HG02938 (cell line): ENCODE measurements at regions not wholly inside any gene's neighbourhood (a gene's known extent, or its start where the extent isn't known, plus 50 kb on each side); places are given as distances from the start of the nearest gene placed in this dataset.
"Not testable (repeated sequence)": the region's sequence is repeated elsewhere in the genome, so short reads cannot be mapped to it uniquely, and the experiment has no call there.

Source experiments
- ATAC-seq: cut with Tn5 transposase; IDR thresholded peaks from one replicate; pipeline ENCODE4 v1.9.1; 2021; ENCODE audit warnings: mild to moderate bottlenecking, moderate library complexity; ENCODE audit not compliant: unreplicated experiment

DNA sequence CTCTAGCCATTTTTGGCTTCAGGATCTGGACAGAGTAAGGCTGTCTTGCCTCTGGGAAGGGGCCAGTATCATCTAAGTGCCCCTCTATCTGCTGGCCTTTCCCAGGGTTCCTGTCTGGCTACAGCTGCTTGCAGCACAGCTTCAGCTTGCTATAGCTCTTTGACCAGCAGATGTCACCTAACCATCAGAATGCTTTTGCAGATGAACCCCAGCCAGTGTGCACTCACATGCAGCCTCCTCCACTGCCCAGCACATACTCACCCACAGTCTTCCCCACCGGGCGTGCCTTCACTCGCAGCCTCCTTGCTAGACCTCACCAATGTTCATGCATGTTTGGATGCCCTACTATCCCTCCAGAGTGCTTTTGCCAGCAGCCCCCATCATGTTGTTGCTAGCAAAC, 769.0 kb downstream of the BRINP3 start:
- no peak for ATAC-seq

GRCh38 chr1:189718147-189718795, 759.4 kb downstream of the BRINP3 start:
- not testable (repeated sequence) for ATAC-seq

DNA sequence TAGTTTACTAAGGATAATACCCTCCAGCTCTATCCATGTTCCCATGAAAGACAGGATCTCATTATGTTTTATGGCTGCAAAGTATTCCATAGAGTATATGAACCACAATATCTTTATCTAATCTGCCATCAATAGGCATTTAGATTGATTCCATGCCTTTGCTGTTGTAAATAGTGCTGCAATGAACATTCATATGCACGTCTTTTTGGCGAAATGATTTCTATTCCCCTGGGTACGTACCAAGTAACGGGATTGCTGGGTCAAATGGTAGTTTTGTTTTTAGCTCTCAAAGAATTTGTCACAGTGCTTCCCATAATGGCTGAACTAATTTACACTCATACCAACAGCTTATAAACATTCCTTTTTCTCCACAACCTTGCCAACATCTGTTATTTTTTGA, 750.9 kb downstream of the BRINP3 start:
- no peak for ATAC-seq

DNA sequence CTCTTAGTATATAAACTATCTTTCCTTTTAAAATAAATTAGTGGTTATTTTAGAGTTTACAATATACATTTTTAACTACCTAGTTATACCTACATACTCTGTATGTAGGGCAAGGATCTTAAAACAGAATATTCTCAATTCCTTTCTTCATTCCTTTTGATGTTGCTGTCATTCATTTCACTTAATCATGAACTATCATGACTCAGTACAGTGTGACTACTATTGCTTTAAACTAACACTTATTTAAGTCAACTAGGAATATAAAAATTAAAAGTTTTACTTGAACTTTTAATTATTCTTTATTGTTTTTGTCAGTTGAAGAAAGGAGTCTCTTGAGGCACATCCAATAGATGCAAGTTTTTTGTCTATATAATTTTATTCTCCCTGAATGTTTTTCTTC, 726.4 kb downstream of the BRINP3 start:
- no peak for ATAC-seq

- ATAC-seq = no peak
Measured at GRCh38 chr1:189752461-189752995, 725.1 kb downstream of the BRINP3 start.

DNA sequence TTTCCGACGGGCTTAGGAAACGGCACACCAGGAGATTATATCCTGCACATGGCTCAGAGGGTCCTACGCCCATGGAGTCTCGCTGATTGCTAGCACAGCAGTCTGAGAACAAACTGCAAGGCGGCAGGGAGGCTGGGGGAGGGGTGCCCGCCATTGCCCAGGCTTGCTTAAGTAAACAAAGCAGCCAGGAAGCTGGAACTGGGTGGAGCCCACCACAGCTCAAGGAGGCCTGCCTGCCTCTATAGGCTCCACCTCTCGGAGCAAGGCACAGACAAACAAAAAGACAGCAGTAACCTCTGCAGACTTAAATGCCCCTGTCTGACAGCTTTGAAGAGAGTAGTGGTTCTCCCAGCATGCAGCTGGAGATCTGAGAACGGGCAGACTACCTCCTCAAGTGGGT, 722.6 kb downstream of the BRINP3 start:
- ATAC-seq = not testable (repeated sequence)

GRCh38 chr1:189764391-189765320, 713.0 kb downstream of the BRINP3 start:
- no peak for ATAC-seq

- no peak for ATAC-seq
Measured at GRCh38 chr1:189769448-189769847, 708.2 kb downstream of the BRINP3 start.

DNA sequence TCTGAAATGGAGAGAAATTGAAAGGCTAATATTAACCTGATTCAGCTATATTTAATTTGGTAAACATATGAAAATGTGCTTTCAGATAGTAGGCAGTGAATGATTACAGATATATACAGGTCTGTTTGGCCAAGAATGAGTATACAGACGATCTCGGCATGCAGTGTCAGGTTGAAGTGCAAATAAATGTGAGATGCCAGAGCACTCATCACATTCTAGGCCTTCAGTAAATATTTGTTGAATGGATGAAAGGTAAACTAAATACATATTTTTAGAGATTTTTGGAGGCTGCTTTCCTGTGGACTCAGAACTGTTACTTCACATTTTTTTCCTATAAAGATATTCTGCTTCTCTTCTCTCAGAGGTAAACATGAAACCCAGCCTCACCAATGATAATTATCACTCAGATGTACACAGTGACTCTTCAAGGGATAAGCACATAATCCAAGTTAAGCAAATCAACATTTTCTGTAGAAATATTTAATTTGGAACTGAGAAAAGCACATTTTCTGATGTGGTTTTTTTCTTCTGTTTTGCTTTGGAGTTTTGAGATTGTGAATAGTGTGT, 702.9 kb downstream of the BRINP3 start:
- no peak for ATAC-seq

GRCh38 chr1:189775343-189775742, 702.3 kb downstream of the BRINP3 start:
- ATAC-seq = no peak

DNA sequence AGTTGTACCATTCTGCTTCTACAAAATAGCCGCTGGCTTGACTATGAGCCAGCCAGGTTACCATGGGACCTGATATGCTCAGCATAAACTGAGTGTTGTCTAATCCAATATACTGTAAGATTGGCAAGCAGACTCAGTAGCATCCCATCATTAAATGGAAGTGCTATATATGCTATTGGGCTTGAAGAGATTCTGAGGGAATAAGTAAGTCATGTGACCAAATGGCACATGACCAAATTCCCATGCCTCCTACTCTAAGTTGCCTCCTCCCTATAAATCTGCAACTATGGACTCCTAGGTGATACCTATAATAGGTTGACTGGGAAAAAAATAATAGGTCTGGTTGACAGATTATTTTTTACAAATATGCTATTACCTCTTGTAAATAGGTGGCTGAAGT, 698.6 kb downstream of the BRINP3 start:
- no peak for ATAC-seq

- no peak for ATAC-seq
Measured at GRCh38 chr1:189782295-189782694, 695.4 kb downstream of the BRINP3 start.

DNA sequence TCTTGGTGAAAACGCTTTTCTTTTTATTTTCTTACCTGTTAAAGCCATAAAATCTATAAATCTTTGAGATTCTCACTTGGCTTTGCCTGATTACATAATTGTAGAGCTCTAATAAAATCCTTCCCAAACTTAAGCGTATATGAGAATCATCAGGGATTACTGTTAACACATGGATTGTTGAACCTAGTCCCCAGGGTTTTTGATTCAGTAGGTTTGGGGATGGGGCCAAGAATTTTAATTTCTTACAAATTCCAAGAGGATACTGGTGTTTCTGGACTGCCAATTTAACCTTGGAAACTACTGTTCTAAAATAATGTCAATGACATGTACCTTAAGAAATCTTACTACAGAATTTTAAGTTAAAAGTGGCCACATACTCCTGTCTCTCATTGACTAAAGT, 694.2 kb downstream of the BRINP3 start:
- no peak for ATAC-seq

GRCh38 chr1:189786761-189787160, 690.9 kb downstream of the BRINP3 start:
- no peak for ATAC-seq

GRCh38 chr1:189787201-189787600, 690.5 kb downstream of the BRINP3 start:
- ATAC-seq = no peak

- ATAC-seq = no peak
Measured at GRCh38 chr1:189790335-189790734, 687.3 kb downstream of the BRINP3 start.

DNA sequence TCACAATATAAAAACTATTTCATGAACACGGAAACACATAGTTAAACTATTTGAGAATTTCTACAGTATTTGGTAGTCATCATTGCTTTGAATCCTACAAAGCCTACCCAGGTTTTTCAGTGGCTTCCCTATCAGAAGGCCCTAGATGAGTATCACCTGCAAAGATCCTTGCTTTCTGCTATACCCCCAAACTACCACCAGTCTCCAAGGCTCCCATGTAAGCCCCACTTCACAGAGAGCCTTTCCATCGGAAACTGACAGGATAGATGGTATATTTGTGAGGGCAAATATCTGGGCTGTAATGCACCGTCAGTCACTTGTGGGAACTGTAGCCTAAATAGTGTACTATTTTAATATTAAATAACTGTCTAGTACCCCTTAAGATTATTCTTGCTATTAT, 674.3 kb downstream of the BRINP3 start:
- no peak for ATAC-seq

GRCh38 chr1:189804352-189804751, 673.3 kb downstream of the BRINP3 start:
- no peak for ATAC-seq

DNA sequence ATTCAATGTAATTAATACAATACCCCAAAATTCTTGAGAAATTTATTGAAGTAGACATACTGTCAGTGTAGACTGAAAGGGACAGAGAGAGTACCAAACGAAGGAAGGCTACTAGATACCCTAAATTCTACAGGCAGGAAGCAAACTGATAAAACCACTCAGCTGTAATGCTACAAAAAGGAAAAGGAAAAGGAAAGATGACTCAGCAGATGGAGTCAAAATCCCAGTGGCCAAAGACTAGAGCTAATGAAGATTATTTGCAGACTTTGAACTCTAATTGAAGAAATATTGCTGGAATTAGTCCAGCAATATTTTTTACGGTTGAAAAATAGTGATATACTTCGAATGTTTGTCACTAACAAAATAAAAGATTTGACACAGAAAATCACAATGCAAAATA, 671.9 kb downstream of the BRINP3 start:
- no peak for ATAC-seq

DNA sequence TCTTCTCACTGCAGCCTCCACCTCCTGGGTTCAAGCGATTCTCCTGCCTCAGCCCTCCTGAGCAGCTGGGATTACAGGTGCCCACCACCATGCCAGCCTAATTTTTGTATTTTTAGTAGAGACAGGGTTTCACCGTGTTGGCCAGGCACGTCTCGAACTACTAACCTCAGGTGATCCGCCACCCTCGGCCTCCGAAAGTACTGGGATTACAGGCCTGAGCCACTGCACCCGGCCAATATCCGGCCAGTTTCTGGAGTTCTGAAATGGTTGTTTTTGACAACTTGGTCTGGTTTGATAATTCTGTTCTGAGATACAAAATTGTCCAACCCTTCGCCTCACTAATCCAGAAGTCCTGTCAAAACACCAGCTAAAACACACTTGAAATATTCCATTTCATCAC, 667.0 kb downstream of the BRINP3 start:
- ATAC-seq = not testable (repeated sequence)

GRCh38 chr1:189811960-189812359, 665.7 kb downstream of the BRINP3 start:
- ATAC-seq = no peak

DNA sequence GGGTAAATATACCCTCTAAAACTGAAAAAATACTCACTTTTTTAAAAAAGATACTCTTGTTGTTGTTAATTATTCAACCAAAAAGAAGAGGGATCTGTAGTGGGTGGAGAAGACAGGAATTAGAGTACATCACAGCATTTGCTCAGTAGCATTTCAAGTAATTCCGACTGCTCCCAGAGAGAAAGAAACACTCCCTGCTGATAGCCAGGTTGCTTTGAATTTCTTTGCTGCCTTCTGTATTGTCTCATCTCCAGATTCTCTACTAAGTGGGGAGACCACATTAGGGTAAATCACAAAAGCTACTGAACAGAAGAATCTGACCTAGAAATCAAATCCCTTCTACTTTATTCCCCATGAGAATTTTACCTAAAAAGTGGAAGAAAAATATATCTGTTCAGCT, 661.1 kb downstream of the BRINP3 start:
- ATAC-seq = no peak
